ENCODE measurements at regions not wholly inside any gene's neighbourhood (a gene's known extent, or its start where the extent isn't known, plus 50 kb on each side); places are given as distances from the start of the nearest gene placed in this dataset.

GRCh38 chr2:120576509-120577474 is 158.9 kb upstream of the GLI2 start:
- DNase-seq: no peak

- DNase-seq: no peak
These were observed 157.9 kb upstream of the GLI2 start for GRCh38 chr2:120577721-120578295.

GRCh38 chr2:120578576-120579352 is 156.9 kb upstream of the GLI2 start:
- no peak for DNase-seq

GRCh38 chr2:120579916-120580685 is 155.6 kb upstream of the GLI2 start:
- no peak for DNase-seq

GRCh38 chr2:120580709-120581108 is 155.0 kb upstream of the GLI2 start:
- no peak for DNase-seq

- DNase-seq: no peak
These were observed 152.5 kb upstream of the GLI2 start for GRCh38 chr2:120583121-120583520.

- no peak for DNase-seq
These were observed 151.7 kb upstream of the GLI2 start for GRCh38 chr2:120583851-120584570.

- DNase-seq: no peak
These were observed 149.0 kb upstream of the GLI2 start for GRCh38 chr2:120586507-120587278.

GRCh38 chr2:120587279-120587996 is 148.2 kb upstream of the GLI2 start:
- no peak for DNase-seq

GRCh38 chr2:120587997-120588336 is 147.7 kb upstream of the GLI2 start:
- no peak for DNase-seq

- DNase-seq: no peak
These were observed 145.7 kb upstream of the GLI2 start for GRCh38 chr2:120589771-120590608.

- no peak for DNase-seq
These were observed 144.8 kb upstream of the GLI2 start for GRCh38 chr2:120590841-120591240.

GRCh38 chr2:120591572-120591971 is 144.1 kb upstream of the GLI2 start:
- no peak for DNase-seq

GRCh38 chr2:120592084-120592483 is 143.6 kb upstream of the GLI2 start:
- DNase-seq: no peak

GRCh38 chr2:120593921-120594686 is 141.6 kb upstream of the GLI2 start:
- no peak for DNase-seq

- DNase-seq: no peak
These were observed 140.6 kb upstream of the GLI2 start for GRCh38 chr2:120594856-120595685.

- no peak for DNase-seq
These were observed 139.9 kb upstream of the GLI2 start for GRCh38 chr2:120595739-120596138.

Measured in stimulated activated naive CD4-positive, alpha-beta T cell treated with Interleukin-2 at 50 U/mL for 16 hours (primary cell).